SU-DHL-6 (cell line): ENCODE measurements at regions not wholly inside any gene's neighbourhood (a gene's known extent, or its start where the extent isn't known, plus 50 kb on each side); places are given as distances from the start of the nearest gene placed in this dataset.

ENCODE experiments used
- H2AFZ ChIP-seq: fragments of 200-600 bp; sonication (generic); 2 replicates; pipeline ENCODE4 v1.6.1; 2014; ENCODE audit warnings: low read depth, mild to moderate bottlenecking, moderate library complexity, mixed read lengths, antibody characterized with exemption, low read length; ENCODE audit not compliant: severe bottlenecking
- H3F3A ChIP-seq: fragments of 200-600 bp; shearing (Covaris generic); 2 replicates; pipeline ENCODE4 v1.6.0; 2016; ENCODE audit warnings: antibody characterized with exemption, mild to moderate bottlenecking; ENCODE audit not compliant: insufficient read depth
- H3K27ac ChIP-seq: fragments of 200-600 bp; sonication (generic); 2 replicates; pipeline ENCODE4 v1.5.1; 2016; ENCODE audit warnings: low read depth, mild to moderate bottlenecking, low read length, moderate library complexity, mixed read lengths
- H3K27me3 ChIP-seq: fragments of 200-600 bp; sonication (generic), shearing (Covaris generic); 2 replicates; pipeline ENCODE4 v1.6.0; 2014; ENCODE audit warnings: mild to moderate bottlenecking, low read length
- H3K36me3 ChIP-seq: fragments of 200-600 bp; sonication (generic); 2 replicates; pipeline ENCODE4 v1.6.1; 2014; ENCODE audit warnings: mild to moderate bottlenecking, low read length, mixed read lengths
- H3K4me2 ChIP-seq: fragments of 300-600, 200-600 bp; shearing (Covaris generic), sonication (generic); 2 replicates; pipeline ENCODE4 v1.6.0; 2014; ENCODE audit warnings: low read length, low read depth, mild to moderate bottlenecking; ENCODE audit not compliant: poor library complexity, severe bottlenecking
- H3K4me3 ChIP-seq: fragments of 200-600 bp; sonication (generic); 2 replicates; pipeline ENCODE4 v1.5.1; 2014; ENCODE audit warnings: antibody characterized with exemption, low read length, mild to moderate bottlenecking, mixed read lengths; ENCODE audit not compliant: insufficient read depth, poor library complexity, severe bottlenecking
- H3K79me2 ChIP-seq: fragments of 200-600 bp; sonication (generic); 2 replicates; pipeline ENCODE4 v1.6.1; 2014; ENCODE audit warnings: mild to moderate bottlenecking, low read length, moderate library complexity; ENCODE audit not compliant: insufficient read depth
- H3K9ac ChIP-seq: fragments of 200-600 bp; sonication (generic); 2 replicates; pipeline ENCODE4 v1.7.0; 2014; ENCODE audit warnings: mild to moderate bottlenecking, low read length
- H3K9me2 ChIP-seq: fragments of 200-600 bp; sonication (generic); replicated peaks from 2 replicates; pipeline ENCODE4 v1.6.1; 2014; ENCODE audit warnings: low read length; ENCODE audit not compliant: insufficient read depth
- H3K9me3 ChIP-seq: fragments of 200-600 bp; sonication (generic); 2 replicates; pipeline ENCODE4 v1.6.1; 2014; ENCODE audit warnings: low read length, mixed read lengths; ENCODE audit not compliant: insufficient read depth
- H4K20me1 ChIP-seq: fragments of 200-600 bp; sonication (generic); 2 replicates; pipeline ENCODE4 v1.6.1; 2014; ENCODE audit warnings: low read depth, mild to moderate bottlenecking, antibody characterized with exemption, low read length, moderate library complexity, mixed read lengths
- CTCF ChIP-seq: fragments of 200-600 bp; sonication (generic); IDR thresholded peaks from one replicate; pipeline ENCODE4 v1.5.1; 2017; ENCODE audit warnings: antibody characterized with exemption, mild to moderate bottlenecking, low read length, moderate library complexity; ENCODE audit not compliant: insufficient read depth, poor library complexity, severe bottlenecking
- EZH2phosphoT487 ChIP-seq: fragments of 200-600 bp; sonication (generic), shearing (Covaris generic); conservative IDR thresholded peaks from 2 replicates; pipeline ENCODE4 v1.6.1; 2018; ENCODE audit warnings: mild to moderate bottlenecking, antibody characterized with exemption, low read length, moderate library complexity, mixed read lengths

DNA sequence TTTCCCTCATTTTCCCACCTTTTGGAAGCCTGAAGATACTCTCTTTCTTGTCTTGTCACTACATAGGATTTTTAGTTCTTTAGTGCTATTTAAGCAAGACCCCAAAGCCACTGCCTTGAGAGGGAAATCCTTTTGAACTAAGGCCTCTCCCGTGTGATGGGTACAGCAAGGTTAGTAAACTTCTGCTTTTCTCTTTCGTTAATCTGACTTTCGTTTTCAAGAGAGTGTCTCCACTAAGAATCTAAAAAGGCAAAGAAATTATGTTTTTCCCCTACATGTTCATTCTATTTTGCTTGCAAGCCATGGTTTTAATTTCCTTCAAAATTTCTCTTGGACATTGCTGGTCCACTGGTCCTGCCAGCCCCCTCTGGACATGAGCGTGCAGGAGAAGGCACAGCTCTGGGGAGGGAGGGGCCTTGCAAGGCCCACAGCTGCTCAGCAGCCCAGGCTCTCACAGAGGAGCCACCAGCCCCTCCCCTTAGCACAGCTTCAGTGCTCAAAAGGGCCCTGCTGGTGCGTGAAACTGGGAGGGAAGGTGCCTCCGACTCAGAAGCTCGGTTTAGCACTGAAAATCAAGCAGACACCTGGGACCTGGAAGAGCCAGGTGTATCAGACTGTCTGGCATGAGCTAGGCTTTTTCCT lies 210.9 kb upstream of the GALNT2 start:
- Histone ChIP-seq H3K79me2 (no peaks in the 10 kb centered on the region), H3K9me3 (no peaks in the 10 kb centered on the region), H3K36me3 (no peaks in the 10 kb centered on the region), H4K20me1 (no peaks in the 10 kb centered on the region), H3K27me3 (no peaks in the 10 kb centered on the region), H3K9me2 (no peaks in the 10 kb centered on the region), H3F3A (no peaks in the 10 kb centered on the region), H3K4me2 (peak overlapping the region; percentile 79), H2AFZ (peak overlapping the region; percentile 62), H3K4me3 (peak overlapping the region; percentile 46), H3K27ac (peak overlapping the region; percentile 77), H3K9ac (peak overlapping the region; percentile 31; the same call in 1 of the 2 replicates)
- TF ChIP-seq CTCF: no peak
- TF ChIP-seq EZH2phosphoT487: no peak

DNA sequence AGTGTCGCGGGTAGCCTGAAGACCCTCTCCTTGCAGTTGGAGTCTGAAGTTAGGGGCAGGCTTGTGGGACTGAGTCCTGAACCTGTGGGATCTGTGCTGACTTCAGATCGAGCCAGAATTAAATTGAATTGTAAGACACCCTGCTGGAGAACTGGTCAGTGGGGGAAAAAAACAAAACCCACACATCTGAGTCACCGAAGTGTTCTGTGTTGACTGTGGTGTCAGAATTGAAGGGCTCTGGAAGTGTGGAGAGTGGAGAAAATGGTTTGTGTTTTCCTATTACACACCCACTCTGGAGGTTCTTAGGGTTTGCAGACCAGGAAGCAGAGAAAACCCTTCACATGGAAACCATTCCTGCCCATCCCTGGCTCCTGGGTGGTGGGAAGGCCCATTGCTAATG lies 209.5 kb upstream of the GALNT2 start:
- no peaks in the 10 kb centered on the region for H3K9me3 ChIP-seq
- H3F3A ChIP-seq: no peaks in the 10 kb centered on the region
- H3K4me2 ChIP-seq: no peak overlapping the region
- H3K9me2 ChIP-seq: no peaks in the 10 kb centered on the region
- TF ChIP-seq CTCF: no peak
- no peak for TF ChIP-seq EZH2phosphoT487
- H3K27ac ChIP-seq: no peak overlapping the region
- no peaks in the 10 kb centered on the region for H4K20me1 ChIP-seq
- H3K36me3 ChIP-seq: no peaks in the 10 kb centered on the region
- no peaks in the 10 kb centered on the region for H3K27me3 ChIP-seq
- no peaks in the 10 kb centered on the region for H3K79me2 ChIP-seq
- no peak overlapping the region for H3K9ac ChIP-seq
- H3K4me3 ChIP-seq: no peak overlapping the region
- no peak overlapping the region for H2AFZ ChIP-seq

DNA sequence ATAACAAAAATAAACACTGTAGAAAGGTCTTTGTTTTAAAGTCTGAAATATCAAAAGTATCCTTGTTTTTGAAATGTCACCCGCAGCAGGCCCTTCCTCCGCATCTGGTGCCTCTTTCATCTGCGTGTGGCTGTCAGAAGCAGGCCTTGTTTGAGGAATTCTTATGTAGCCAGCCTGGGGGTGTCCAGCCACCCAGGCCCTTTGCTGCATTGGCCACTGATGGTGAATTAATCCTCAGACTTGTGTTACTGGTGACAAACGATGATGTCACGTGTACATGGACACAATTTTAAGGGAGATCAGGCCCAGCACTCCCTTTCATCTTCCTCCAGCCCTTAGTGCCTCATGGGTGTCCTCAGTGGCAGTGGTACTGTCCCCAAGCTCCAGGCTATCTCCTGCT lies 208.0 kb upstream of the GALNT2 start:
- H3K27me3 ChIP-seq: no peaks in the 10 kb centered on the region
- H3K4me2 ChIP-seq: no peak overlapping the region
- TF ChIP-seq CTCF: no peak
- TF ChIP-seq EZH2phosphoT487: no peak
- no peaks in the 10 kb centered on the region for H3K36me3 ChIP-seq
- H3K9me3 ChIP-seq: no peaks in the 10 kb centered on the region
- H3K4me3 ChIP-seq: no peak overlapping the region
- H4K20me1 ChIP-seq: no peaks in the 10 kb centered on the region
- H3K9me2 ChIP-seq: no peaks in the 10 kb centered on the region
- H3K27ac ChIP-seq: no peak overlapping the region
- H3K9ac ChIP-seq: no peak overlapping the region
- no peaks in the 10 kb centered on the region for H3F3A ChIP-seq
- no peaks in the 10 kb centered on the region for H3K79me2 ChIP-seq
- no peak overlapping the region for H2AFZ ChIP-seq
